ENCODE measurements at regions not wholly inside any gene's neighbourhood (a gene's known extent, or its start where the extent isn't known, plus 50 kb on each side); places are given as distances from the start of the nearest gene placed in this dataset.
"Not testable (repeated sequence)": the region's sequence is repeated elsewhere in the genome, so short reads cannot be mapped to it uniquely, and the experiment has no call there.

DNA sequence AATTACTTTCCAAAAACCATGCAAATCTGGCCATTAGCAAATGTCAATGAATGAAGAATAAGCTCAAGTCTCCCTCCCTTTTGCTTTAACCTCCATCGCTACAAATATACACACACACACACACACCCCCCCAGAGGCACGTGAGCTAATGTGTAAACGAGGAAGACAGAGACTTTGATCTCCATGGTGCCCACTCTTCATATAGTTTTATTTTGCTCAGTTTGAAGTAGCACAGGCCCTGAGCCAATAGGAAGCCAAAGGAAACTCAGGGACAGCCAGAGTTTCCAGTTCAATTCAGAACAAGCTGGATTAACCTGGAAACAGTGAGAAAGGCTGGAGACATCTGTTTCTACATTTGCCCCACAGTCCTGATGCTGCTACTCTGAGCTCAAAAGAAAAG is 248.4 kb upstream of the MEIS1 start:
- in situ Hi-C loops (cut with HindIII; ENCODE audit: low pct_unique_long_range_greater_than_20kb, low sequenced_read_pairs) (no loop called here), intact Hi-C loops (cut with micrococcal nuclease; ENCODE audit: unreplicated experiment) (no loop called here)
- ATAC-seq (no peak), DNase-seq (ENCODE audit: low read depth, low spot score) (no peak)
- TF ChIP-seq POLR2AphosphoS5 (IDR thresholded peaks at IDR 0.05; ENCODE audit: low read depth, low read length) (no peak), SIN3A (IDR thresholded peaks at IDR 0.05; ENCODE audit: borderline replicate concordance, insufficient read depth, low read depth, low read length) (no peak), TCF7L2 (IDR thresholded peaks at IDR 0.05; ENCODE audit: low read depth, low read length) (no peak)
- TF ChIP-seq, protein P1, sequence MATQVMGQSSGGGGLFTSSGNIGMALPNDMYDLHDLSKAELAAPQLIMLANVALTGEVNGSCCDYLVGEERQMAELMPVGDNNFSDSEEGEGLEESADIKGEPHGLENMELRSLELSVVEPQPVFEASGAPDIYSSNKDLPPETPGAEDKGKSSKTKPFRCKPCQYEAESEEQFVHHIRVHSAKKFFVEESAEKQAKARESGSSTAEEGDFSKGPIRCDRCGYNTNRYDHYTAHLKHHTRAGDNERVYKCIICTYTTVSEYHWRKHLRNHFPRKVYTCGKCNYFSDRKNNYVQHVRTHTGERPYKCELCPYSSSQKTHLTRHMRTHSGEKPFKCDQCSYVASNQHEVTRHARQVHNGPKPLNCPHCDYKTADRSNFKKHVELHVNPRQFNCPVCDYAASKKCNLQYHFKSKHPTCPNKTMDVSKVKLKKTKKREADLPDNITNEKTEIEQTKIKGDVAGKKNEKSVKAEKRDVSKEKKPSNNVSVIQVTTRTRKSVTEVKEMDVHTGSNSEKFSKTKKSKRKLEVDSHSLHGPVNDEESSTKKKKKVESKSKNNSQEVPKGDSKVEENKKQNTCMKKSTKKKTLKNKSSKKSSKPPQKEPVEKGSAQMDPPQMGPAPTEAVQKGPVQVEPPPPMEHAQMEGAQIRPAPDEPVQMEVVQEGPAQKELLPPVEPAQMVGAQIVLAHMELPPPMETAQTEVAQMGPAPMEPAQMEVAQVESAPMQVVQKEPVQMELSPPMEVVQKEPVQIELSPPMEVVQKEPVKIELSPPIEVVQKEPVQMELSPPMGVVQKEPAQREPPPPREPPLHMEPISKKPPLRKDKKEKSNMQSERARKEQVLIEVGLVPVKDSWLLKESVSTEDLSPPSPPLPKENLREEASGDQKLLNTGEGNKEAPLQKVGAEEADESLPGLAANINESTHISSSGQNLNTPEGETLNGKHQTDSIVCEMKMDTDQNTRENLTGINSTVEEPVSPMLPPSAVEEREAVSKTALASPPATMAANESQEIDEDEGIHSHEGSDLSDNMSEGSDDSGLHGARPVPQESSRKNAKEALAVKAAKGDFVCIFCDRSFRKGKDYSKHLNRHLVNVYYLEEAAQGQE (IDR thresholded peaks at IDR 0.05; ENCODE audit: insufficient read depth in 1 of 2, low read depth in 2 of 2, low read length in 1 of 2) = no peak
- TF ChIP-seq, protein P2, sequence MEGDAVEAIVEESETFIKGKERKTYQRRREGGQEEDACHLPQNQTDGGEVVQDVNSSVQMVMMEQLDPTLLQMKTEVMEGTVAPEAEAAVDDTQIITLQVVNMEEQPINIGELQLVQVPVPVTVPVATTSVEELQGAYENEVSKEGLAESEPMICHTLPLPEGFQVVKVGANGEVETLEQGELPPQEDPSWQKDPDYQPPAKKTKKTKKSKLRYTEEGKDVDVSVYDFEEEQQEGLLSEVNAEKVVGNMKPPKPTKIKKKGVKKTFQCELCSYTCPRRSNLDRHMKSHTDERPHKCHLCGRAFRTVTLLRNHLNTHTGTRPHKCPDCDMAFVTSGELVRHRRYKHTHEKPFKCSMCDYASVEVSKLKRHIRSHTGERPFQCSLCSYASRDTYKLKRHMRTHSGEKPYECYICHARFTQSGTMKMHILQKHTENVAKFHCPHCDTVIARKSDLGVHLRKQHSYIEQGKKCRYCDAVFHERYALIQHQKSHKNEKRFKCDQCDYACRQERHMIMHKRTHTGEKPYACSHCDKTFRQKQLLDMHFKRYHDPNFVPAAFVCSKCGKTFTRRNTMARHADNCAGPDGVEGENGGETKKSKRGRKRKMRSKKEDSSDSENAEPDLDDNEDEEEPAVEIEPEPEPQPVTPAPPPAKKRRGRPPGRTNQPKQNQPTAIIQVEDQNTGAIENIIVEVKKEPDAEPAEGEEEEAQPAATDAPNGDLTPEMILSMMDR (IDR thresholded peaks at IDR 0.05) = no peak
- ChIA-PET CTCF (no interaction called here), POLR2A (no interaction called here)
- Histone ChIP-seq H3K4me3 (ENCODE audit: low read depth in 2 of 2, low read length in 2 of 2) (no peak overlapping the region), H3K9me3 (ENCODE audit: control insufficient read depth, insufficient read depth, low read depth, low read length) (no peaks in the 10 kb centered on the region), H3K4me1 (ENCODE audit: control insufficient read depth, insufficient read depth, low read length) (no peaks in the 10 kb centered on the region), H3K27ac (ENCODE audit: low read length) (no peak overlapping the region), H3K36me3 (ENCODE audit: control insufficient read depth, insufficient read depth, low read length) (no peaks in the 10 kb centered on the region), H3K27me3 (ENCODE audit: control insufficient read depth, insufficient read depth, low read length) (no peaks in the 10 kb centered on the region)
- BruUV-seq (replicated peaks) = no TSS peak

DNA sequence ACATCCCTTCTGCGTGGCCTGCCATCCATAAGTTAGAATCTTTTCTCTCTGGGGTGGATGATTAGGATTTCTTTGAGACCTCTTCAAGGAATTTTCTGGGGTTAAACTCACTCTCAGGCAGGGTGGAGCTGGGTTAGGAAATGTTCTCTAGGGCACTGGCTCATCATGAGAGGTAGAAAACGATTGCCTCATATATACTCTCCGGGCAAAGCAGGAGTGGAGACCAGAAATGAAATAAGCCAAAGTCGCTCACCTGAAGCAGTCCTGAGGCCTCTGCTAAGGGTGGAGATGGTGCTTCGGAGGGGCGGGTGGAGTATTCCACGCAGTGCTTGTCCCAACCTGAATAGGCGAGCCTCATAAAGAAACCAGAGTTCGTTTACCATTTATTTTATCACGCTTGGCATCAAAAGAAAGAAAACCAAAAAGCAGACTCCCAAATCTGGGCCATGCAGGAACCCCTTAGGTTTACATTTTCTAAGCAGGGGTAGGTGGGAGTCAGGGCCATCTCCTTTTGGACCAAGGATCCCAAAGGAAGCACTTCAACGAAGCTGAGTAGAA is 249.3 kb upstream of the MEIS1 start:
- intact Hi-C loops (cut with micrococcal nuclease; ENCODE audit: unreplicated experiment) = no loop called here
- DNase-seq (ENCODE audit: low read depth, low spot score) (no peak), ATAC-seq (no peak)
- CTCF ChIA-PET = no interaction called here
- Histone ChIP-seq H3K4me3 (ENCODE audit: low read depth in 2 of 2, low read length in 2 of 2) (no peak overlapping the region), H3K27me3 (ENCODE audit: control insufficient read depth, insufficient read depth, low read length) (no peaks in the 10 kb centered on the region), H3K9me3 (ENCODE audit: control insufficient read depth, insufficient read depth, low read depth, low read length) (no peaks in the 10 kb centered on the region), H3K27ac (ENCODE audit: low read length) (no peak overlapping the region), H3K4me1 (ENCODE audit: control insufficient read depth, insufficient read depth, low read length) (no peaks in the 10 kb centered on the region), H3K36me3 (ENCODE audit: control insufficient read depth, insufficient read depth, low read length) (no peaks in the 10 kb centered on the region)
- TF ChIP-seq, protein P1 (IDR thresholded peaks at IDR 0.05; ENCODE audit: insufficient read depth in 1 of 2, low read depth in 2 of 2, low read length in 1 of 2) = no peak
- TF ChIP-seq, protein P2 (IDR thresholded peaks at IDR 0.05) = no peak
- TF ChIP-seq TCF7L2 (IDR thresholded peaks at IDR 0.05; ENCODE audit: low read depth, low read length) (no peak), SIN3A (IDR thresholded peaks at IDR 0.05; ENCODE audit: borderline replicate concordance, insufficient read depth, low read depth, low read length) (no peak), POLR2AphosphoS5 (IDR thresholded peaks at IDR 0.05; ENCODE audit: low read depth, low read length) (no peak)
- POLR2A ChIA-PET = no interaction called here
- BruUV-seq (replicated peaks) = no TSS peak
- in situ Hi-C loops (cut with HindIII; ENCODE audit: low pct_unique_long_range_greater_than_20kb, low sequenced_read_pairs) = no loop called here

DNA sequence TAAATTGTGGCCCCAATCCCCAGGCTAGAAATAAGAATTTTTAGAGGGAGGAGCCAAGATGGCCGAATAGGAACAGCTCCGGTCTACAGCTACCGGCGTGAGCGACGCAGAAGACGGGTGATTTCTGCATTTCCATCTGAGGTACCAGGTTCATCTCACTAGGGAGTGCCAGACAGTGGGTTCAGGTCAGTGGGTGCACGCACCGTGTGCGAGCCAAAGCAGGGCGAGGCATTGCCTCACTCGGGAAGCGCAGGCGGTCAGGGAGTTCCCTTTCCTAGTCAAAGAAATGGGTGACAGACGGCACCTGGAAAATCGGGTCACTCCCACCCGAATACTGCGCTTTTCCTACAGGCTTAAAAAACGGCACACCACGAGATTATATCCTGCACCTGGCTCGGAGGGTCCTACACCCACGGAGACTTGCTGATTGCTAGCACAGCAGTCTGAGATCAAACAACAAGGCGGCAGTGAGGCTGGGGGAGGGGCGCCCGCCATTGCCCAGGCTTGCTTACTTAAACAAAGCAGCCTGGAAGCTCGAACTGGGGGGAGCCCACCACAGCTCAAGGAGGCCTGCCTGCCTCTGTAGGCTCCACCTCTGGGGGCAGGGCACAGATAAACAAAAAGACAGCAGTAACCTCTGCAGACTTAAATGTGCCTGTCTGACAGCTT is 257.7 kb upstream of the MEIS1 start:
- intact Hi-C loops (cut with micrococcal nuclease; ENCODE audit: unreplicated experiment); H3K27ac ChIP-seq (ENCODE audit: low read length); H3K36me3 ChIP-seq (ENCODE audit: control insufficient read depth, insufficient read depth, low read length); BruUV-seq (replicated peaks); H3K4me1 ChIP-seq (ENCODE audit: control insufficient read depth, insufficient read depth, low read length); DNase-seq (ENCODE audit: low read depth, low spot score); H3K4me3 ChIP-seq (ENCODE audit: low read depth in 2 of 2, low read length in 2 of 2); ATAC-seq; POLR2A ChIA-PET; in situ Hi-C loops (cut with HindIII; ENCODE audit: low pct_unique_long_range_greater_than_20kb, low sequenced_read_pairs); H3K27me3 ChIP-seq (ENCODE audit: control insufficient read depth, insufficient read depth, low read length); H3K9me3 ChIP-seq (ENCODE audit: control insufficient read depth, insufficient read depth, low read depth, low read length); CTCF ChIA-PET: not testable (repeated sequence)

All from Panc1 (cell line).